GM19240 (cell line): ENCODE measurements at regions not wholly inside any gene's neighbourhood (a gene's known extent, or its start where the extent isn't known, plus 50 kb on each side); places are given as distances from the start of the nearest gene placed in this dataset.

ENCODE experiments used
- DNase-seq: peaks from one replicate; pipeline ENCODE4 v3.0.0; 2011; ENCODE audit warnings: low spot score; ENCODE audit not compliant: insufficient read length

- DNase-seq = no peak
Observed at GRCh38 chr5:33317271-33317670, 123.5 kb upstream of the TARS1 start.

- DNase-seq = no peak
Observed at GRCh38 chr5:33319151-33319550, 121.6 kb upstream of the TARS1 start.

GRCh38 chr5:33319841-33320240, 120.9 kb upstream of the TARS1 start:
- DNase-seq = no peak

- DNase-seq = no peak
Observed at GRCh38 chr5:33321026-33321425, 119.7 kb upstream of the TARS1 start.

- no peak for DNase-seq
Observed at GRCh38 chr5:33322632-33323031, 118.1 kb upstream of the TARS1 start.

- no peak for DNase-seq
Observed at GRCh38 chr5:33324667-33325307, 116.0 kb upstream of the TARS1 start.

GRCh38 chr5:33328818-33329217, 111.9 kb upstream of the TARS1 start:
- DNase-seq = no peak

- DNase-seq = no peak
Observed at GRCh38 chr5:33329891-33330290, 110.9 kb upstream of the TARS1 start.

- no peak for DNase-seq
Observed at GRCh38 chr5:33330426-33330825, 110.3 kb upstream of the TARS1 start.

- DNase-seq = no peak
Observed at GRCh38 chr5:33330992-33331391, 109.8 kb upstream of the TARS1 start.

- no peak for DNase-seq
Observed at GRCh38 chr5:33332804-33333203, 108.0 kb upstream of the TARS1 start.

GRCh38 chr5:33334829-33335228, 105.9 kb upstream of the TARS1 start:
- DNase-seq = no peak

- DNase-seq = no peak
Observed at GRCh38 chr5:33336891-33337636, 103.7 kb upstream of the TARS1 start.

GRCh38 chr5:33337637-33337992, 103.2 kb upstream of the TARS1 start:
- DNase-seq = no peak

GRCh38 chr5:33338336-33339110, 102.2 kb upstream of the TARS1 start:
- no peak for DNase-seq

GRCh38 chr5:33339413-33339812, 101.4 kb upstream of the TARS1 start:
- DNase-seq = no peak

GRCh38 chr5:33340195-33340594, 100.6 kb upstream of the TARS1 start:
- DNase-seq = no peak

- no peak for DNase-seq
Observed at GRCh38 chr5:33341351-33341750, 99.4 kb upstream of the TARS1 start.

GRCh38 chr5:33343676-33344327, 97.0 kb upstream of the TARS1 start:
- no peak for DNase-seq

- DNase-seq = no peak
Observed at GRCh38 chr5:33346534-33346933, 94.2 kb upstream of the TARS1 start.

- DNase-seq = no peak
Observed at GRCh38 chr5:33361781-33362180, 79.0 kb upstream of the TARS1 start.

GRCh38 chr5:33362915-33363314, 77.8 kb upstream of the TARS1 start:
- no peak for DNase-seq
